NCI-H345 (cell line): ENCODE measurements at regions not wholly inside any gene's neighbourhood (a gene's known extent, or its start where the extent isn't known, plus 50 kb on each side); places are given as distances from the start of the nearest gene placed in this dataset.

Source experiments
- DNase-seq: peaks from one replicate; lab custom pipeline; 2025; lab: John Stamatoyannopoulos, UW

DNA sequence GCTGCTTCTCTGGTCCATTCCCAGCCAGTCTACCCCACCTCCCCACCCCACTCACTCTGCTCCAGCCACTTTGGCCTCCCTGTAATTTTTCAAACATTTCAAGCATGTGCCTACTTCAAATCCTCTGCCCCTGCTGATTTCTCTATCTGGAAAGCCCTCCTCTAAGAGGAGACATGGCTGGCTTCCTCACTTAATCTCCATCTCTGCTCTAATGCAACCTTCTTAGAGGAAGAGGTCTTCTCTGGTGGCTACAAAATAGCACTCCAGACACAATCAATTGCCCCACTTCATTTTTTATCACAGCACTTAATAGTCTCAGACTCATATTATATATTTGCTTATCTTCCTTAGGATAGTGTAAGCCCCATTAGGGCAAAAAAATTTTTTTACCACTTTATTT lies 161.1 kb upstream of the SLC39A10 start:
- DNase-seq: no peak

DNA sequence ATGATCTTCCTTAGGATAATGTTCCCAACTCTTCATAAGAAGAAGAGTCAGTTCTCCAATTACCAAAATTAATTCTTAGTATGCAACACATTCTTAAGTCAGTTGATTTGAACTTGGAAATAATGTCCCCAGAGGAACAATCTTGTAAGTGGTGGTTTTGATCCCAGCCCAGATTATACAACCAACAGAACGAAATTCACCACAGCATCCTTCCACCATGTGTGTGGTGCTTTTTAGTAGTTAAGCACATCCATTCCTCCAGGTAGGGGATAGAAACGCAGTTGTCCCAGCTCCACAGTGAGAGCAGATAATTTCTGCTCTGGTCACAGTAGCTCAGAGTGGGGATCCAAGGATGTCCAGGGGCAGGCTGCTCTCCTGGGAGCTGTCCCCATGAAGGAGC lies 161.7 kb upstream of the SLC39A10 start:
- DNase-seq: no peak

DNA sequence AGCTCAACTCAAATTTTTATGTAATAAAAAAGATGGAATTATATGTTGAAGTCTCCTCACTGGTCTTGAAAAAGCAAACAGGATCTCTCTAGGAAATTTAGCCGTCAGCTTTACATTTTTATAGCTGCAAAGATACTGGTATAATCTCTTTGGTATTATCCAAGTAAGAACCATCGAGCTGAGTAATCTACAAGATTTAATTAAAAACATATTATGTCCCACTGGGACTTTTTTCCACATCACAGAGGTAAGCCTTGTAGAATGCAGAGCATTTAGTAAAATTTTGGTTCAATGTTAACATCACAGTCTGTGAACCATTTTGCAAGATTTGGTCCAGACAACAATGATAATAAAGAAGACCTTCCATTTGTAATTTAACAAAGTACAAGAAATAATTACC lies 162.6 kb upstream of the SLC39A10 start:
- no peak for DNase-seq

DNA sequence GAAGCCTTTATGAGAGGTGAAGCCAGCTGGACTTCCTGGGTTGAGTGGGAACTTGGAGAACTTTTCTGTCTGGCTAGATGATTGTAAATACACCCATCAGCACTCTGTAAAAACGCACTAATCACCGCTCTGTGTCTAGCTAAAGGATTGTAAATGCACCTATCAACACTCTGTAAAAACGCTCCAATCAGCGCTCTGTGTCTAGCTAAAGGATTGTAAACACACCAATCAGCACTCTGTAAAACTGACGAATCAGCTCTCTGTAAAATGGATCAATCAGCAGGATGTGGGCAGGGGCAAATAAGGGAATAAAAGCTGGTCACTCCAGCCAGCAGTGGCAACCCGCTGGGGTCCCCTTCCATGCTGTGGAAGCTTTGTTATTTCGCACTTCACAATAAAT lies 163.6 kb upstream of the SLC39A10 start:
- no peak for DNase-seq

DNA sequence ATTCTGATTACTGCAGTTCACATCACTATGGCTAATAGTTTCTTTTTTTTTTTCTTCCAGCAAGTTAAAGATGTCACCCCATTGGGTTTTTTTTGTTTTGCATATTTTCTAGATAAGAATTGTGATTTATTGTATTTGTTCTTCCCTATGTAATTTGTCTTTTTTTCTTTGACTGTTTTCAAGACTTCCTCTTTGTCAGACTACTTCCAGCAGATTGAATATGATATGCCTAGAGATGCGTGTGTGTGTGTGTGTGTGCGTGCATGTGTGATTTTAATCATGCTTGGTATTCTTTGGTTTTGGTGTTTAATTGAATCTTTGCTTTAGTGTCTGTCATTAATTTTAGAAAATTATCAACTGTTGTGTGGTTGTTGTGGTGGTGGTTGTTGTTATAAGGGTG lies 166.7 kb upstream of the SLC39A10 start:
- no peak for DNase-seq

DNA sequence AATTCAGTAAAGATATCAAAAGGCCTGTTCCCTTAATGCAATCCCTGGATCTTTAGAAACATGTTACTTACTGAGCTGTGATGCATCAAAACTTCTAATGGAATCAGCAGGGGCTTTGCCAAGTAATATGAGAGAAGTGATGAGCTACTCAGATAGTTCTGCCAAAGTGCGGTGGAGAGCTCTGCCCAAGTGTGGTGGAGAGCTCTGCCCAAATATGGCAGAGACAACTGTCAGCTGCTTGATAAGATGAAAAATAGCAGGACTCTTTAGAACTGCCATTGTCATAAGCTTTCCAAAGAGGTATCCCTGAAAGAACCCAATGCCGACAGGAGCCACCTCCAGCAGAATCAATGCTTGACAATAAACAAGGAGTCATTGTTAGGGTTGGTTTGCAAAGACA lies 167.9 kb upstream of the SLC39A10 start:
- no peak for DNase-seq

DNA sequence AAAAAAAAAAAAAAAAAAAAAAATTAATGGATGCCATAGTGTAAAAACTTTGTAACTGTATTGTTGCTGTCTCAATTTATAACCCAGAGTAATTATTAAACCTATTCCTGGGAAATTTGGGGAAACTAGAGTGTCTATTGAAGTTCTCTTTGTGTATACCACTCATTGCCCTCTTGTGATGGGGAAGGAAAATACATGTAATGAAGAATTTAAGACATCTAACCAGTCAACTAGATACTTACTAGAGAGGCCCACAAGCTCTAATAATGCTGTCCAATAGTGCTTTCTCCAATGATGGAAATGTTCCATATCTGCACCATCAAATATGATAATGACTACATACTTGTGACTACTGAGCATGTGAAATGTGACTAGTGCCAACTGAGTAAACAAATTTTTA lies 168.5 kb upstream of the SLC39A10 start:
- DNase-seq: no peak

DNA sequence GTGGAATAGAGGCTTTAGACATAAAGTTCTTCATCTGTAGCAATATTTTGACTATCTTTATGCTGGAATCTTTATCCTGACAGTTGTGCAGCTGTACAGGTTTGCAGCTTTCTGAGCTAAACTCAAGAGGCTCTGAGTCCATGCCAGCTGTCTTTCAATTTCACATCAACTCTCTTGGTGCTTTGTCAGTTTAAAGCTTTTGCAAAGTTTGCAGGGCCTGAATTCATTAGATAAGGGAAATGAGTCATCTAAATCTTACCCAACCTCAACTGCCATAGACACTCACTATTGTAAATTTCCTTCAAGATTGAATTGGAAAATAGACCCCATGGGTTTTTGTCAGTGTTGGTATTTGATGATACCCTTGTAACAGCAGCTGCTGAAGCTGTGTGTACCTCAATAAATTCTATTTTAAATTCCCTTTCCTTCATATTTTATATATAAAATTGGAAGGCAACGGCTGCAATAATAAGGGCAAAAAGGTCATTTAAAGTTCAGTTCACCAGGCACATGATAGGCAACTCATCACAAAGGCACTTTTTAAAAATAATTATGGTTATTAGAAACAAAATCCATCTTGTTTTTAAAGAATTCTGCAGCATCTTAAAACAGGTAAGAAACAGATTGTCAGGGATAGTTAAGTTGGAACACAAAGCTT lies 169.9 kb upstream of the SLC39A10 start:
- DNase-seq: no peak

DNA sequence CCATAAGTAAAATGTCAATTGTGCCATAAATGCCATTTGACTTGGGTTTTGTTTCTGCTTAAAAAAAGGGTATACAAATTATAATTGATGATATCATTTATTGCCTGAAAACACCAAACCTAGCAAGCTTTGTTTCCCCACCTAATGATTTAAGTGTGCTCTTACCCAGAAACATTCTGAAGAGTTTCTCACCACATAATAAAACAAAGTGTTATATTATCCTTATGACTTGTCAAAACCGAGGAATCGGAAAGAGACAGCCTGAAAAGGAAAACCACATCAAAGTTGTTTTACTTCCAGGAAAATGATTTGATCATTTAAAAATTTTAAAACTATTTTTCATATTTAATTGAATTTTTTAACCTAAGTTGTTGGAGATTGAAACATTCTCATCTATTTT lies 170.5 kb upstream of the SLC39A10 start:
- no peak for DNase-seq

DNA sequence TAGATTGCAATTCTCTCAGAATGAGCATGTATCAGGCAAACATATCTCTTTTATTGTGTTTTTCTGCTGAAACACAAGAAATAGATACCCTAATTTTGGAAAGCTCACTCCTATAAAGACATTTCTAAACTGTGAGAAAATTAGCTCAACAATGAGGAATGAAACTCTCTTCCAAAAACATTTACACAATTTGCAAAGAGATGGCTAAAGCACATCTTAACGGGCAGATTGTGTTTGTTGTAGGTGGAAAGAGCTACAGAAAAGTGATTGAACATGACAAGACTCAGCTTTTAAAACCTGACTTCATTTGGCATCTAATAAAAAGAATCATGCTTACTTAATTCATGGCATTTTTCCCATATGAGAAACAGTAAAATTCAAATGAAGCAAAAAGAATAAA lies 175.0 kb upstream of the SLC39A10 start:
- DNase-seq: no peak

DNA sequence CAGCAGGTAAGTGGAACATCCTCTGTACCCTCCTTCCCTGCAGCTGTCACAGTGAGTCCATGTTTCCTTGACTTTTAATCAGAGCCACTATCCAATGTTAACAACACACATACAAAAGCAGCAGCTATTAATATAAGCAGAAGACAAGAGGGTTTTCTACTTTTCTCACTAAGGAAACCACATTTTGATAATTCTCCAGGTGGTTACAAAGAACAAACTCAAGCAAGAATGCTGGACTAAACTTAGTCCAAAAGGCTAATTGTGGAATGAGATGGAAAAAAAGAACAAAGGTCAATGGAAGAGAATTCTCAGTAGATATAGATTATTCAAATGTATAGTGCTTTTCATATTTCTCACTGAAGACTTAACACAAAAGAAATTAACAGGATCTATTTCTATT lies 176.9 kb upstream of the SLC39A10 start:
- DNase-seq: no peak

DNA sequence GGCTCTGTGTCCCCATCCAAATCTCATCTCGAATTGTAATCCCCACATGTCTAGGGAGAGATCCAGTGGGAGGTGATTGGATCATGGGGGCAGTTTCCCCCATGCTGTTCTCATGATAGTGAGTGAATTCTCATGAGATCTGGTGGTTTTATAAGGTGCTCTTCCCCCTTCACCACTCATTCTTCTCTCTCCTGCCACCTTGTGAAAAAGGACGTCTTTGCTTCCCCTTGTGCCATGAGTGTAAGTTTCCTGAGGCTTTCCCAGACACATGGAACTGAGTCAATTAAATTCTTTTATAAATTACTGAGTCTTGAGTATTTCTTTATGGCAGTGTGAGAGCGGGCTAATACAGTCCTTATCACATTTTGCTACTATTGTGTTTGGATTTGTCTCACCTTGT lies 177.6 kb upstream of the SLC39A10 start:
- no peak for DNase-seq

DNA sequence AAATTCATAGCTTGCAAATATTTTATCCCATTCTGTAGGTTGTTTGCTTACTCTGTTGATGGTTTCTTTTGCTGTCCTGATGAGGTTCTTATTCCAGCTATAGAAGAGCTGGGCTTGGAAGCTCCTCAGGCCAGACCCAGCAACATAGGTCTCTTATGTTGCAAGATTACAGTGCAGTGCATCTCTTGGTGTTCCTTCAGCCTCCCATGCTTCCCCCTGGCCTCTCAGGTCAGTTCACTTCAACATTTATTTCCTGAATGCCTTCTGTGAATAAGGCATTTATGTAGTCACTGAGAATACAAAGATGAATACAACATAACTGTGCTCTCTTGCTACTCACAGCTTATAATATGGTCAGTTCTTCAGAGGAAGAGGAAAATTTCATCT lies 179.0 kb upstream of the SLC39A10 start:
- DNase-seq: no peak

DNA sequence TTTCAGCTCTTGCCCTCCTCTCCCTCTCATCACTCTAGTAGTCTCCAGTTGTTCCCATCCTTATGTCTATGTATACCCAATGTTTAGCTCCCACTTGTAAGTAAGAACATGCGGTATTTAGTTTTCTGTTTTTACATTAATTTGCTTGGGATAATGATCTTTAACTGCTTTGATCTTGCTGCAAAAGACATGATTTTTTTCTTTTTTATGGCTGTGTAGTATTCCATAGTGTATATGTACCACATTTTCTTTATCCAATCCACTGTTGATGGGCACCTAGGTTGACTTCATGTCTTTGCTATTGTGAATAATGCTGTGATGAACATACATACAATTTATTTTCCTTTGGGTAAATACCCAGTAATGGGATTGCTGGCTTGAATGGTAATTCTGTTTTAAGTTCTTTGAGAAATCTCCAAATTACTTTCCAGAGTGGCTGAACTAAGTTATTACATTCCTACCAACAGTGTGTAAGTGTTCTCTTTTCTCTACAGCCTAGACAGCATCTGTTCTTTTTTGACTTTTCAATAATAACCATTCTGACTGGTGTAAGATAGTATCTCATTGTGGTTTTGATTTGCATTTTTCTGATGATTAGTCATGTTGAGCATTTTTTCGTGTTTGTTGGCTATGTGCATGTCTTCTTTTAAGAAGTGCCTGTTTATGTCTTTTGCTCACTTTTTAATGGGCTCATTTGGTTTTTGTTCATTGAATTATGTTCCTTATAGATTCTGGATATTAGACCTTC lies 179.6 kb upstream of the SLC39A10 start:
- DNase-seq: no peak

DNA sequence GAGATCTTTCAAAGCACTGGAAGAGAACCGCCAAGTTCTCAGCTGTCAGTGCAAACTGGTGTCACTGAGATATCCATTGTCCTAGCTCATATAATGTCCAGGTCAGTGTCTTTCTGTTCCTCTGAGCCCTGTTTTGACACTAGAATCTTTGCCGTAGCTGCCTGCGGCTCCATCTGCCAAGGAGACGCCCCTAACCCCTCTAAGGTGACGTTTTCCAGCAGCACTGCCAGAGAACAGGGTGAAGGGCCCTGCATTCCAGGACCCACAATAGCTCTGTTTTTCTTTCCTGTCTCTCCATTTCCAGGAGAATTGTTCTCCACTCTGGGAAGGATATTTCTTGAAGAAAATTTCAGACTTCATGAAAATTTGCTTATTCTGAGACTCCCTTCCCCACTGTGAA lies 181.7 kb upstream of the SLC39A10 start:
- DNase-seq: no peak

DNA sequence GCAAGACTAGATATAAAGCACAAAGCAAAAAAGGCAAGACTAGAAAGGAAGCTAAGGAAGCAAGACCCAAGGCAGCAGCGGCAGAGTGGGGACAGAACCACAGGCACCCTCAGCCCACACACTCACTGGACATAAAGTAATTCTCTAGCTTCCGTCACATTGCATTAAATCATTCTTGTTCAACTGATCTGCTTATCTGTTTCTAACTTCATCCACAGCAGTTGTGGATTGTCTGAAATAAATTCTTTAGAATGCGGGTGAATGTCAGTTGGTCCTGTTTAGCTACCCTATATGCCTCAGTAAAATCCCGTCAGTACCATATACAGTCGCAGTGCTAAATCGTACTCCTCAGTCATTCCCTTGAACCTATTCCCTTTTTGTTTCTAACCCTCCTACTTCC lies 183.2 kb upstream of the SLC39A10 start:
- no peak for DNase-seq

DNA sequence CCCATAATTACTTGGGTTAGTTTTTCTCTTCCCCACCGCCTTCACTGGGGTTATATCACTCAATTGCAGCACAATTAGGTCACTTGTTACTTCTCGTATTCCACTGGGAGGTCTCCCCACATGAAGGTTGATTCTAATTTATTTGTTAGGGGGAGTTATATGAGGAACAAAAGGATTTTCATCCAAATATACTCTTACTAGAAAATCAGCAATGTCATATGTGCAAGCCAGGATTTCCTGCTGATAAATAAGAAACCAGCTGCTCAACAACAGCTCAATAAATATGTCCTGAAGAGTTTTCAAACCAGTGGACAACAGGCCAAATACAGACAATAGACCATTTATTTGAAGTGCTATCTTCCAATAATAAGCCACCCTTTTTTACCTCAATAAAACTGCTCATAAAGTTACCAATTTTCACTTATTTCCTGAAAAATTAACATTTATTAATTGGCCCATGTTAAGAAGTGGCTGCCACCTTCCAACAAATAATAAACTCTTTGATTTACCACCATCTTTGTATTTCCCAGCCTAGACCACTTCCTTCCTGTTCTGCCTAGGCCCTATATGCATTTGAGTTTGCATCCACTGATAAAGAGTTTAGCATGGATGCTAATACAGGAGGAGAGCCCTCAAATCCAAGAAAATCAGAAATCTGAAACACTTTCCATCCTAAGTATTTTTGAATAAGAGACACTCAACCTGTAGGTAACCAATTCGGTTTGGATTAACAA lies 184.4 kb upstream of the SLC39A10 start:
- DNase-seq: no peak

DNA sequence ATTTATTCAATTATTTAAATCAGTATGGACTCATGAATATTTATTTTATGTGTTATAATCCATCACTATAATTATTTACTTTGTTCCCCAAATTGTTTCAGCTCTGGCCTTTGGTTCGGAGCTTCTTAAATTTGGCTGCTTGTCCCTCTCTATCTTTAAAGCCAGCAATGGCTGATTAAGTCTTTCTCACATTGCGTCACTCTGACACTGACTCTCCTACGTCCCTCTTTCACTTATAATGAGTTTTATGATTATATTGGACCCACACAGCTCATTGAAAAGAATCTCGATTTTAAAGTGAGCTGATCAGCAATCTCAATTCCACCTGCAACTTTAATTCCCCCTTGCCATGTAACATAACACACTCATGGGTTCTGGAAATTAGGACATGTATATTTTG lies 185.2 kb upstream of the SLC39A10 start:
- DNase-seq: no peak

DNA sequence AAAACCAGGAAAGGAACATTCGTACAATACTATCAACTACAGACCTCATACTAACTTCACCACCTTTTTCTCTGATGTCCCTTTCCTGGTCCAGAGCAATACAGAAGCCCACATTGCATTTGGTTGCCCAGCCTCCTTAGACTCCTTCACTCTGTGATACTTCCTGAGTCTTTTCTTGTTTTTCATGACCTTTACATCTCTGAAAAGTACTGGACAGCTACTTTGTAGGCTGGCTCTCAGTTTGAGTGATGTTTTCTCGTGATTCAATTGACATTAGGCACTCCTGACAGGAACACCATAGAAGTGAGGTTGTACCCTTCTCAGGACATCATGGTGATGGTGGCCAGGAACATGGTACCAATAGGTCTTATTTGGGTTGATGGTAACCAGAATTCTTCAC lies 185.9 kb upstream of the SLC39A10 start:
- no peak for DNase-seq

DNA sequence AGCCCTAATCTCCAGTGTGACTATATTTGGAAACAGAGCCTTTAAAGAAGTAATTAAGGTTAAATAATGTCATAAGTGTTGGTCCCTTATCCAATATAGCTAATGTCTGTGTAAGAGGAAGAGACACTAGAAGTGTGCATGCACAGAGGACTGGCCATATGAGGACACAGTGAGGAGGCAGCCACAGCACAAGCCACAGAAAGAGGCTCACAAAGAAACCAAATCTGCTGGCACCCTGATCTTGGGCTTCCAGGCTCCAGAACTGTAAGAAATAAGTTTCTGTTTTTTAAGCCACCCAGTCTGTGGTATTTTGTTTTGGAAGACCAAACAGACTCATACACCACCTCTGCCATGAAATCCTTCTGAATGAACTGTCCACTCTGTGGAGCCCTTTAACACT lies 186.4 kb upstream of the SLC39A10 start:
- DNase-seq: no peak

DNA sequence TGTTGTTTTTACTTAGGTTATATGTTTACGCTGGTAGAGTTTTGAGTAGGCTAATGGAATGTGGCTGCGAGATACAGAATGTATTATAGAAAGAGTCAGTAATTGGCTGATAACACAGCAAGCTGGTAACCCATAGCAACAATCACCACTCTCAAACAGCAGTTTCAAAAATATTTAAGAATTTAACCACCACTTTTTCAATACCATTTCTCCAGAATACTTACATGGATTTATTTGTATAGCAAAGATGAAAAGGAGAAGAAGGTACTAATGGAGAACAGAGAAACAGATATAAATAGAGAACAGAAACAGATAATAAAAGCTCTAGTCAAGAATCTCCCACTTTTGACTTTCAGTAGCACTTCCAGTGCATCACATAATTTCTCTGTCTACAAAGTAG lies 188.3 kb upstream of the SLC39A10 start:
- no peak for DNase-seq

DNA sequence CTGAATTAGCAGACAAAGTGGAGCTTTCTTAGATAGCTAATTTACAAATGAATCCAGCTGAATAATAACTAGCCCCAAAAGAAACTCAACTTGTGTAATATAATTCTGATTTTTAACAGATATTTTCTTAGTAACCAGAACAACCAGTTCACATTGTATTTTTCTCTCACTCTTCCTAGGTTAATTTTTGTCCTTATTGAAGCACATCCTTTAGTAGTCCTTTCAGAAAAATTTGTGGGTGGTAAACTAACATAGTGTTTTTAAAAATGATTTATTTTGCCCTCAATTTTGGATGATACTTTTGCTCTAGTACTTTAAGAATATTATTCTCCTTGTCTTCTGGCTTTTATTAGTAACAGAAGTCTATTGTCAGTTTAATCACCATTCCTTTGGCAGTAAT lies 190.6 kb upstream of the SLC39A10 start:
- DNase-seq: no peak

DNA sequence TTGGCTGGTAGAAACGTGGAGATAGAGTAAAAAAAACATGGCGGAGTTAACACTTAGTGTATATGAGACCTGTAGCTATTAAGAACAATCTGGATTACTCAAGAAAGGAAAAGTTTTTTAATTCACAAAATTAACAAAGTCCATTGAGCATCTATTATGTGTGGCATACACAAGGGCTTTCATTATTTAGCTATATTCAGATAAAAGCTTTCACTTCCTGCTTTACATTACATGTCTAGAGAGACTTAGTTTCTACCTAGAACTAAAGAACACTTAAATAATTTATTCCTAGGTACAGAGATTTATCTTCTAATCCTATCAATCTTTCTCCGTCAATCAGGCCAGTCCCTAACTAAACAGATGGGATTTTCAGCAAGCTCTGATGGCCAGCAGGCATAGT lies 196.0 kb upstream of the SLC39A10 start:
- no peak for DNase-seq
